A549 (cell line): ENCODE measurements at regions not wholly inside any gene's neighbourhood (a gene's known extent, or its start where the extent isn't known, plus 50 kb on each side); places are given as distances from the start of the nearest gene placed in this dataset.

Source experiments
- ATAC-seq, 2 experiments: fragments of 200-7000 bp in 1 of 2; fragments of >200 bp in 1 of 2; cut with Nextera tagmentation in 1 of 2; cut with Tn5 transposase in 1 of 2; 3 replicates each; pipeline versions ENCODE4 v1.8.0 to v1.9.1; 2018 to 2020; ENCODE audit warnings: mild to moderate bottlenecking in 1 of 2, moderate library complexity in 1 of 2
- CTCF ChIA-PET: fragments of 300-600 bp; sonication (Branson Sonifier 250); formaldehyde crosslinking; extraction: SDS; loops from one replicate; lab custom pipeline; 2021; ENCODE audit warnings: antibody characterized with exemption, inconsistent platforms; lab: Yijun Ruan, JAX
- POLR2A ChIA-PET: fragments of 350-600 bp; formaldehyde crosslinking; extraction: SDS; loops from one replicate; lab custom pipeline; 2021; ENCODE audit warnings: antibody characterized with exemption, inconsistent platforms; lab: Yijun Ruan, JAX
- DNase-seq, 2 experiments: peaks; one replicate each; pipeline versions ENCODE4 v3.0.0 to v3.0.0-alpha.2; 2011 to 2016; ENCODE audit warnings: low read depth in 1 of 2, low spot score in 1 of 2
- FAIRE-seq: peaks from 2 replicates; lab custom pipeline; 2011; peaks lifted over from hg19 to GRCh38; lab: Jason Lieb, UNC
- H3K27ac ChIP-seq, 2 experiments: fragments of >200 bp; sonication (Bioruptor Twin); formaldehyde crosslinking; 3 replicates each; pipeline ENCODE4 v1.5.1; 2016 to 2017
- H3K4me1 ChIP-seq: fragments of >200 bp; sonication (Bioruptor Twin); formaldehyde crosslinking; 3 replicates; pipeline ENCODE4 v1.6.1; 2016
- H3K4me2 ChIP-seq: fragments of >200 bp; sonication (Bioruptor Twin); formaldehyde crosslinking; 3 replicates; pipeline ENCODE4 v1.6.1; 2016
- H3K4me3 ChIP-seq: fragments of >200 bp; sonication (Bioruptor Twin); formaldehyde crosslinking; 3 replicates; pipeline ENCODE4 v1.5.1; 2016
- H3K9me3 ChIP-seq: fragments of >200 bp; sonication (Bioruptor Twin); formaldehyde crosslinking; 3 replicates; pipeline ENCODE4 v1.6.1; 2016
- ATOH8 ChIP-seq: fragments of 250-450 bp; sonication (Bioruptor Pico); IDR thresholded peaks from 2 replicates; pipeline ENCODE4 v1.5.0; 2020; ENCODE audit warnings: low read depth, mild to moderate bottlenecking, moderate library complexity
- BHLHE40 ChIP-seq: IDR thresholded peaks from 2 replicates; pipeline ENCODE4 v1.6.1; 2012; ENCODE audit warnings: low read depth, low read length, inconsistent platforms
- CBX2 ChIP-seq: fragments of 200-600 bp; sonication (generic); IDR thresholded peaks from 2 replicates; pipeline ENCODE4 v1.6.1; 2016; ENCODE audit warnings: low read depth, mild to moderate bottlenecking, borderline replicate concordance
- CEBPB ChIP-seq, 2 experiments: fragments of >200 bp in 1 of 2; sonication (Bioruptor Twin) in 1 of 2; formaldehyde crosslinking in 1 of 2; IDR thresholded peaks; 2 replicates each; pipeline ENCODE4 v1.6.1; 2012 to 2016
- GATA3 ChIP-seq: IDR thresholded peaks from 2 replicates; pipeline ENCODE4 v1.6.1; 2012; ENCODE audit warnings: borderline replicate concordance
- HOXB13 ChIP-seq: fragments of 250-450 bp; sonication (Bioruptor Pico); IDR thresholded peaks from 2 replicates; pipeline ENCODE4 v1.5.0; 2020; ENCODE audit warnings: low read depth, mild to moderate bottlenecking, moderate library complexity
- JUN ChIP-seq, 2 experiments: fragments of >200 bp; sonication (Bioruptor Twin); formaldehyde crosslinking; IDR thresholded peaks; 2 replicates in 1 of 2; 3 replicates in 1 of 2; pipeline ENCODE4 v1.6.1; 2016 to 2017
- MYC ChIP-seq: IDR thresholded peaks from 2 replicates; pipeline ENCODE4 v1.6.1; 2012; ENCODE audit warnings: mild to moderate bottlenecking, inconsistent platforms, low read length, improper control_type of control experiment, borderline replicate concordance
- NR3C1 ChIP-seq: fragments of >200 bp; sonication (Bioruptor Twin); formaldehyde crosslinking; IDR thresholded peaks from 3 replicates; pipeline ENCODE4 v1.6.1; 2017
- TFCP2L1 ChIP-seq: fragments of 250-450 bp; sonication (Bioruptor Pico); IDR thresholded peaks from 2 replicates; pipeline ENCODE4 v1.5.0; 2021; ENCODE audit warnings: mild to moderate bottlenecking
- TP53 ChIP-seq: fragments of 250-450 bp; sonication (Bioruptor Pico); IDR thresholded peaks from 2 replicates; pipeline ENCODE4 v1.5.0; 2021; ENCODE audit warnings: mild to moderate bottlenecking, moderate library complexity
- ZFP36 ChIP-seq: fragments of 450-650 bp; IDR thresholded peaks from 2 replicates; pipeline ENCODE4 v1.6.1; 2014; ENCODE audit warnings: borderline replicate concordance; ENCODE audit not compliant: partially characterized antibody
- ZNF302 ChIP-seq: fragments of 250-450 bp; sonication (Bioruptor Pico); IDR thresholded peaks from 2 replicates; pipeline ENCODE4 v1.9.0; 2021; ENCODE audit warnings: inconsistent platforms, mild to moderate bottlenecking, moderate library complexity
- WGBS: methylation state at CpG from one replicate; pipeline ENCODE4 v1.1.6; 2017; ENCODE audit errors: missing lambda C conversion rate; 5-methylcytosine and 5-hydroxymethylcytosine counted together
- TF ChIP-seq, protein P1 (sequence below): fragments of >200 bp; sonication (Bioruptor Twin); formaldehyde crosslinking; IDR thresholded peaks from 3 replicates; pipeline ENCODE4 v1.5.1; 2016
- TF ChIP-seq, protein P2 (sequence below): IDR thresholded peaks from 2 replicates; pipeline ENCODE4 v1.6.1; 2012
- TF ChIP-seq, protein P3 (sequence below): IDR thresholded peaks from 2 replicates; pipeline ENCODE4 v1.6.1; 2012; ENCODE audit warnings: low read depth, borderline replicate concordance

GRCh38 chr5:2464141-2464540, 287.3 kb downstream of the IRX2 start:
- DNase-seq, result no peak
- no peak overlapping the region for H3K4me3 ChIP-seq
- H3K4me1 ChIP-seq, result no peaks in the 10 kb centered on the region
- H3K27ac ChIP-seq, result no peak overlapping the region
- CTCF ChIA-PET, result no interaction called here
- H3K4me2 ChIP-seq, result no peak overlapping the region
- WGBS, result 12% methylated on average over 6 of the region's 9 CpGs
- no peak for TF ChIP-seq ATOH8 (CRISPR knock-in tag)
- no peak for TF ChIP-seq ZFP36
- TF ChIP-seq BHLHE40, result no peak
- no peak for TF ChIP-seq CEBPB (IDR thresholded peaks at IDR 0.05)
- TF ChIP-seq, all 56 proteins: peak for 0
- ATAC-seq, result no peak
- no peak for FAIRE-seq
- no peaks in the 10 kb centered on the region for H3K9me3 ChIP-seq
- POLR2A ChIA-PET, result no interaction called here

DNA sequence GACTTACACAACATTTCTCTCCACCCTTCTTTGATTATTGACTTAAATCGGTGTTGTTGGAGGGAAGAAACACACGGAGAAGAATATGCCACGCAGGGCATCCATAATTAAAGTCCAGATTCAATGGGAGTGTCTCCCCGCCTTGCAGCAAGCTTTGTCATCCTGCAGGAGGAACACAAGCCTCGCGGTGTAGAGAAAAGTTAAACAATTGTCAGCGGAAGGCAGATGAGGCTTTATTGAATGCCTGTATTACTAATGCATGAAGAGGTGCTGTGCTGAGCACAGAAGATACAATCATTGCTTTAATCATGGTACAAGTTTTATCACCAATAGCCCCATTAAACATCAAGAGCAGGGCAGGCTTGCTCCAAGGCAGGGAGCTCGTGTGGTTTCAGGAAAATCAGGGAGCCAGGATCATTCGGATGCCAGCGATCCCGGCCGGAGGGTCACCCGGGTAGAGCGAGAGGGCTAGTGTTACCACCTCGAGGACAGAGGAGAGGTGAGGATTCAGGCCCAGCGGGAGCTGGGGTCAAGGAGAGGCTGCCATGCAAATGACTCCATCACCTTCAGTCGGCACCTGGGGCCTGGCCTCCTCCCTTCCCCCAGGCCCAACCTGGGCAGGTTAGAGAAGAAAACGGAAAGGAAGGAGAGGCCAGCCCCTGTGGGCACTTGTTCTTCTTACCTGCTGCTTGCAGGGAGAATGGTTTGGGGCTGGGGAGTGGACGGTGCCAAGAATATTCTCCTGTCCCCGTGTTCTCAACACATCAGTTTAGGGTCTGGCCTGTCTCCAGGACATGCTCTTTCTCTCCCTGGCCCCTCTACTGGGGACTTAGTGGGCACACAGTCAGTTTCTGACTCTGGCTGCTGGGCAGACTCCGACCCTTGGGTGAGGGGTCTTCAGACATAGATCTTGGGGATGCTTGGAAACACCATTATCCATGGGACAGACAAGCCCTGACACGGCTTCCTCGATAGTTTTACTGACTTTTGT, 289.5 kb downstream of the IRX2 start:
- ATAC-seq, result no peak
- TF ChIP-seq HOXB13, result no peak
- TF ChIP-seq, protein P1, sequence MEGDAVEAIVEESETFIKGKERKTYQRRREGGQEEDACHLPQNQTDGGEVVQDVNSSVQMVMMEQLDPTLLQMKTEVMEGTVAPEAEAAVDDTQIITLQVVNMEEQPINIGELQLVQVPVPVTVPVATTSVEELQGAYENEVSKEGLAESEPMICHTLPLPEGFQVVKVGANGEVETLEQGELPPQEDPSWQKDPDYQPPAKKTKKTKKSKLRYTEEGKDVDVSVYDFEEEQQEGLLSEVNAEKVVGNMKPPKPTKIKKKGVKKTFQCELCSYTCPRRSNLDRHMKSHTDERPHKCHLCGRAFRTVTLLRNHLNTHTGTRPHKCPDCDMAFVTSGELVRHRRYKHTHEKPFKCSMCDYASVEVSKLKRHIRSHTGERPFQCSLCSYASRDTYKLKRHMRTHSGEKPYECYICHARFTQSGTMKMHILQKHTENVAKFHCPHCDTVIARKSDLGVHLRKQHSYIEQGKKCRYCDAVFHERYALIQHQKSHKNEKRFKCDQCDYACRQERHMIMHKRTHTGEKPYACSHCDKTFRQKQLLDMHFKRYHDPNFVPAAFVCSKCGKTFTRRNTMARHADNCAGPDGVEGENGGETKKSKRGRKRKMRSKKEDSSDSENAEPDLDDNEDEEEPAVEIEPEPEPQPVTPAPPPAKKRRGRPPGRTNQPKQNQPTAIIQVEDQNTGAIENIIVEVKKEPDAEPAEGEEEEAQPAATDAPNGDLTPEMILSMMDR, result no peak
- no peak for TF ChIP-seq ATOH8 (CRISPR knock-in tag)
- no peak for TF ChIP-seq MYC
- TF ChIP-seq, protein P2, sequence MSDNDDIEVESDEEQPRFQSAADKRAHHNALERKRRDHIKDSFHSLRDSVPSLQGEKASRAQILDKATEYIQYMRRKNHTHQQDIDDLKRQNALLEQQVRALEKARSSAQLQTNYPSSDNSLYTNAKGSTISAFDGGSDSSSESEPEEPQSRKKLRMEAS, result no peak
- no peak for TF ChIP-seq TP53 (CRISPR knock-in tag)
- TF ChIP-seq, protein P3, sequence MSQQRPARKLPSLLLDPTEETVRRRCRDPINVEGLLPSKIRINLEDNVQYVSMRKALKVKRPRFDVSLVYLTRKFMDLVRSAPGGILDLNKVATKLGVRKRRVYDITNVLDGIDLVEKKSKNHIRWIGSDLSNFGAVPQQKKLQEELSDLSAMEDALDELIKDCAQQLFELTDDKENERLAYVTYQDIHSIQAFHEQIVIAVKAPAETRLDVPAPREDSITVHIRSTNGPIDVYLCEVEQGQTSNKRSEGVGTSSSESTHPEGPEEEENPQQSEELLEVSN, result no peak
- TF ChIP-seq JUN (IDR thresholded peaks at IDR 0.05), result no peak
- no peak for TF ChIP-seq ZNF302
- TF ChIP-seq CBX2, result no peak
- TF ChIP-seq, all 56 proteins: peak for 0

GRCh38 chr5:2460098-2460497, 291.4 kb downstream of the IRX2 start:
- H3K4me2 ChIP-seq, result no peak overlapping the region
- no peak for FAIRE-seq
- no peak overlapping the region for H3K27ac ChIP-seq
- no peak for DNase-seq
- no peak for ATAC-seq
- no peak overlapping the region for H3K4me3 ChIP-seq
- ChIA-PET POLR2A (no interaction called here), CTCF (no interaction called here)
- TF ChIP-seq TFCP2L1 (CRISPR knock-in tag) (no peak), TP53 (CRISPR knock-in tag) (no peak), ZNF302 (no peak), NR3C1 (no peak), GATA3 (no peak), HOXB13 (no peak)
- WGBS, result 2% methylated on average over 3 of the region's 3 CpGs
- H3K4me1 ChIP-seq, result no peaks in the 10 kb centered on the region
- H3K9me3 ChIP-seq, result no peaks in the 10 kb centered on the region

More for the DNA sequence above, 289.5 kb downstream of the IRX2 start:
- no peaks in the 10 kb centered on the region for H3K9me3 ChIP-seq
- H3K4me1 ChIP-seq, result no peaks in the 10 kb centered on the region
- no peak overlapping the region for H3K27ac ChIP-seq
- ChIA-PET POLR2A (no interaction called here), CTCF (no interaction called here)
- H3K4me2 ChIP-seq, result no peak overlapping the region
- H3K4me3 ChIP-seq, result no peak overlapping the region
- WGBS, result 17% methylated on average over 22 of the region's 23 CpGs
- FAIRE-seq, result no peak
- no peak for DNase-seq
